Stimulated activated CD4-positive, alpha-beta T cell treated with anti-CD3 and anti-CD28 coated beads, Interleukin-4, amount 100 ng/mL, for 4 hours (primary cell): ENCODE measurements at regions not wholly inside any gene's neighbourhood (a gene's known extent, or its start where the extent isn't known, plus 50 kb on each side); places are given as distances from the start of the nearest gene placed in this dataset.
"Not testable (repeated sequence)": the region's sequence is repeated elsewhere in the genome, so short reads cannot be mapped to it uniquely, and the experiment has no call there.

ENCODE experiments used
- DNase-seq, 2 experiments: peaks; one replicate each; pipeline ENCODE4 v3.0.0-alpha.2; 2020

DNA sequence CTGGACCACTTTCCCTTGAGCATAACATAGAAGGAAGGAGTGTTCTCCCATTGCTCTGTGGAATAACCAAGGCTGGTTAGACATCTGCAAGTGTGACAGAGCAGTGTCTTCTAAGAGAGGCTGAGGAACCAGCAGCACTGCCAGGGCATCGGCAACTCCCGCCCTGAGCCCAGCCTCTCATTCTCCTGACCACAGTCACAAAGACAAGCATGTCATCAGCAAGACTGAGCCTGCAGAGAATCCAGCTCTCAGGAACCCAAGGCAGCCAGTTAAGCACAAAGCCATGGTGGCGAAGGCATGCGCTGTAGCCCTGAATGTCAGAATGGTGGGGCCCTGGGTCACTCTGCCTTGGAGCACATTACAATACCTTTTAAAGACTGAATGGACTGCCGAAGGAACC lies 253.9 kb downstream of the AGTPBP1 start:
- no peak for DNase-seq

DNA sequence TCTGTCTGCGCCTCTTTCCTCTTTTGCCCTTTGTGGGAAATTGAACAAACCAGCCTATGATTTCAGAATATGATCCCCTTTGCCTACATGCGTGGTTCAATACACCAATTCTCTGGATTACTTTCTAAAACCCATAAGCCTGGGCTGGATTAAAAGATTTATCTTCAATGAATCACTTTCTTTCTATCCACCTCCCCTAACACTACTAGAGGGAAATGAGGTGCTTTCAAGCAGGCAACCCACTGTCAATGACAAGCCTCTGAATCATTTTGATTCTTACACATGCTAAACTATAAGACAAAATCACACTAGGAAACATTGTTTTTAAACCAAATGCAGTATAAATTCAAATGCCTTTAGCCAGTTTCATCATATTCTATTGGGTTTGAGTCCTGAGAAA lies 257.5 kb downstream of the AGTPBP1 start:
- no peak for DNase-seq

DNA sequence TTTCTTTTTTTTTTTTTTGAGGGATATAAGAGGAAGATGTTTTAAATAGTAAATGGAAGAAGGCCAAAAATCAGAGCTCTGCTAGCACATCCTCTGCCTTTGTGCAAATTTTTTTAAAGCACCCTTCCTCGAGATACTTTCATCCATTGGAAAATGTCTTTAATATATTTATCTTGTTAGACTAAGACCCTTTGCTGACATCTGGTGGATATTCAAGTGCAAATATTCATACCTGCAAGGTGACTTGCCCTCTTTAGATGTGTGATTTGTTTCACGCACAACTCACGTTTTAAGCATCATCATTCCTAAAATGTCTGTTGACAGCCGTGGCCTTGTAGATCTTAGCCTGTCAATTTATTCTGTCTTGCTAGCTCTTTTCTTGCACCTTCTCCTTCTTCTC lies 258.5 kb downstream of the AGTPBP1 start:
- no peak for DNase-seq

GRCh38 chr9:85479305-85479704 lies 262.4 kb downstream of the AGTPBP1 start:
- DNase-seq = no peak

DNA sequence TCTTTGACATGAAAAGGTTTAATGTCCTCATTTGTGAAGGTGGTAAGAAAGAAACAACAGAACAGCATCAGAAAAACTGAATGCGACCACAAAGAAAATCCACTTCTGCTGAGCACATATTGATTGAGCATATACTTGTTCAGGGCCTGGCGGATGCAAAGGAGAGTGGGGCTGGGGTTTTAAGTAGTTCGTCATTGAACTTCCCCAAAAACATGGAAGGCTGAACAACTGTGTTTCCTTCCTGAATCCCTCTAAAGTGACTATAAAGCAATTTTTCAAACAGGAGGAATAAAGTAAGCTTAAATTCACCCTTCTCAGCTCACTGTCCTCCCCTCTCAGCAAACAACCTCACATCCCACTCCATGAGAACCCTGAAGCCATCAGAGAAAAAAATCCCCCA lies 262.9 kb downstream of the AGTPBP1 start:
- DNase-seq = no peak

GRCh38 chr9:85474896-85475295 lies 266.9 kb downstream of the AGTPBP1 start:
- not testable (repeated sequence) for DNase-seq

DNA sequence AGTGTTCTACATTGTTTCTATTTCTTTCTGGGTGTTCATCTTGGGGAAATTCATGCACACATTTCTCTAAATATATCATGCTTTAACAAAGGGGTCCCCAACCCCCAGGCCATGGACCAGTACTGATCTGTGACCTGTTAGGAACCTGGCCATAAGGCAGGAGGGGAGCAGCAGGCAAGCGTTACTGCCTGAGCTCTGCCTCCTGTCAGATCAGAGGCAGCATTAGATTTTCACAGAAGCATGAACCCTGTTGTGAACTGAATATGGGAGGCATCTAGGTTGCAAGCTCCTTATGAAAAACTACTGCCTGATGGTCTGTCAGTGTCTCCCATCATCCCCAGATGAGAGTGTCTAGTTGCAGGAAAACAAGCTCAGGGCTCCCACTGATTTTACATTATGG lies 270.0 kb downstream of the AGTPBP1 start:
- DNase-seq = no peak

GRCh38 chr9:85469041-85469440 lies 272.7 kb downstream of the AGTPBP1 start:
- no peak for DNase-seq

DNA sequence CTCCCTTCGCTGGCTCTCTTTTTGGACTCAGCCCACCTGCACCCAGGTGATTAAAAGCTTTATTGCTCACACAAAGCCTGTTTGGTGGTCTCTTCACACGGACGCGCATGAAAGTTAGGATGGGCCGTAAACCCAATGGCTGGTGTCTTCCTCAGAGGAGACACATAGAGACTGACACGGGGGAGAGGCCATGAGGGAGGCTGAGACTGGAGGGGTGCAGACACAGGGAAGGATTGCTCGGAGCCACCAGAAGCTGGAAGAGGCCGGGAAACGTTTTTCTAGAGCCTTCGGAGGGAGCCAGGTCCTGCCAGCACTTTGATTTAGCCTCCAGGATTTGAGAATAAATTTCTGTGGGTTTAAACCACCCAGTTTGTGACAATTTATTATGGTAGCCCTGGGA lies 274.9 kb downstream of the AGTPBP1 start:
- no peak for DNase-seq

GRCh38 chr9:85458114-85458864 lies 283.5 kb downstream of the AGTPBP1 start:
- DNase-seq = not testable (repeated sequence)

- no peak for DNase-seq
These were observed 287.9 kb downstream of the AGTPBP1 start for GRCh38 chr9:85453850-85454249.

GRCh38 chr9:85452841-85453240 lies 288.9 kb downstream of the AGTPBP1 start:
- no peak for DNase-seq

- no peak for DNase-seq
These were observed 290.1 kb downstream of the AGTPBP1 start for GRCh38 chr9:85451680-85452079.

DNA sequence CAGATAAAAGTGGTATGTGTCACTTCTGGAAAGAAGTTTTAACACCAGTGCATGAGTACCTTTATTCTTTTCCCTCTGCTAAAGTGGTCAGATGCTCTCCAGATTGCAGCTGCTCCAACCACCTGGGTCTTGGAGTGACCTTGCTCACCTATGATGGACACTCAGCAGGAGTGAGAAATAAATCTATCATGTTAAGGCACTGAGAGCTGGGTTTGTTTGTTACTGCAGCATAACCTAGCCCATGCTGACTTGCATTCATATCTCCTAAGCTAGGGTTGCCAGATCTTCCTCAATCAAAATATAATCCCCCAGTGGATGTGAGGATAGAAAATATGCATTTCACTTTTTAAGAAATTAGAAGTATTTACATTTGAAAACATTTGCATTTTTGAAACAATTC lies 295.9 kb downstream of the AGTPBP1 start:
- no peak for DNase-seq

- DNase-seq = no peak
These were observed 297.5 kb downstream of the AGTPBP1 start for GRCh38 chr9:85444243-85444642.

- no peak for DNase-seq
These were observed 298.6 kb downstream of the AGTPBP1 start for GRCh38 chr9:85443190-85443598.

- DNase-seq = no peak
These were observed 302.0 kb downstream of the AGTPBP1 start for GRCh38 chr9:85439791-85440190.

GRCh38 chr9:85433956-85434355 lies 307.8 kb downstream of the AGTPBP1 start:
- not testable (repeated sequence) for DNase-seq

GRCh38 chr9:85433551-85433950 lies 308.2 kb downstream of the AGTPBP1 start:
- not testable (repeated sequence) for DNase-seq

- DNase-seq = no peak
These were observed 308.7 kb downstream of the AGTPBP1 start for GRCh38 chr9:85433046-85433445.

- no peak for DNase-seq
These were observed 309.2 kb downstream of the AGTPBP1 start for GRCh38 chr9:85432599-85432998.

- no peak for DNase-seq
These were observed 310.2 kb downstream of the AGTPBP1 start for GRCh38 chr9:85431339-85432102.

- no peak for DNase-seq
These were observed 311.0 kb downstream of the AGTPBP1 start for GRCh38 chr9:85430659-85431338.

GRCh38 chr9:85428230-85428629 lies 313.5 kb downstream of the AGTPBP1 start:
- no peak for DNase-seq
